ENCODE measurements at regions not wholly inside any gene's neighbourhood (a gene's known extent, or its start where the extent isn't known, plus 50 kb on each side); places are given as distances from the start of the nearest gene placed in this dataset.

- TF ChIP-seq, protein P1, sequence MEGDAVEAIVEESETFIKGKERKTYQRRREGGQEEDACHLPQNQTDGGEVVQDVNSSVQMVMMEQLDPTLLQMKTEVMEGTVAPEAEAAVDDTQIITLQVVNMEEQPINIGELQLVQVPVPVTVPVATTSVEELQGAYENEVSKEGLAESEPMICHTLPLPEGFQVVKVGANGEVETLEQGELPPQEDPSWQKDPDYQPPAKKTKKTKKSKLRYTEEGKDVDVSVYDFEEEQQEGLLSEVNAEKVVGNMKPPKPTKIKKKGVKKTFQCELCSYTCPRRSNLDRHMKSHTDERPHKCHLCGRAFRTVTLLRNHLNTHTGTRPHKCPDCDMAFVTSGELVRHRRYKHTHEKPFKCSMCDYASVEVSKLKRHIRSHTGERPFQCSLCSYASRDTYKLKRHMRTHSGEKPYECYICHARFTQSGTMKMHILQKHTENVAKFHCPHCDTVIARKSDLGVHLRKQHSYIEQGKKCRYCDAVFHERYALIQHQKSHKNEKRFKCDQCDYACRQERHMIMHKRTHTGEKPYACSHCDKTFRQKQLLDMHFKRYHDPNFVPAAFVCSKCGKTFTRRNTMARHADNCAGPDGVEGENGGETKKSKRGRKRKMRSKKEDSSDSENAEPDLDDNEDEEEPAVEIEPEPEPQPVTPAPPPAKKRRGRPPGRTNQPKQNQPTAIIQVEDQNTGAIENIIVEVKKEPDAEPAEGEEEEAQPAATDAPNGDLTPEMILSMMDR (IDR thresholded peaks at IDR 0.05), result no peak
- TF ChIP-seq POLR2AphosphoS5 (IDR thresholded peaks at IDR 0.05; ENCODE audit: low read depth, low read length), result no peak
- no peak for TF ChIP-seq SIN3A (IDR thresholded peaks at IDR 0.05; ENCODE audit: borderline replicate concordance, insufficient read depth, low read depth, low read length)
- TF ChIP-seq REST (IDR thresholded peaks at IDR 0.05; ENCODE audit: insufficient read depth in 1 of 2, low read depth in 2 of 2, low read length in 1 of 2), result no peak
These were observed 260.3 kb downstream of the RBFOX3 start for GRCh38 chr17:79350533-79350932.
